HG03060 (cell line): ENCODE measurements at regions not wholly inside any gene's neighbourhood (a gene's known extent, or its start where the extent isn't known, plus 50 kb on each side); places are given as distances from the start of the nearest gene placed in this dataset.

Experiments used
- ATAC-seq: cut with Tn5 transposase; IDR thresholded peaks from one replicate; pipeline ENCODE4 v1.9.1; 2021; ENCODE audit warnings: low read depth, moderate number of reproducible peaks; ENCODE audit not compliant: unreplicated experiment

DNA sequence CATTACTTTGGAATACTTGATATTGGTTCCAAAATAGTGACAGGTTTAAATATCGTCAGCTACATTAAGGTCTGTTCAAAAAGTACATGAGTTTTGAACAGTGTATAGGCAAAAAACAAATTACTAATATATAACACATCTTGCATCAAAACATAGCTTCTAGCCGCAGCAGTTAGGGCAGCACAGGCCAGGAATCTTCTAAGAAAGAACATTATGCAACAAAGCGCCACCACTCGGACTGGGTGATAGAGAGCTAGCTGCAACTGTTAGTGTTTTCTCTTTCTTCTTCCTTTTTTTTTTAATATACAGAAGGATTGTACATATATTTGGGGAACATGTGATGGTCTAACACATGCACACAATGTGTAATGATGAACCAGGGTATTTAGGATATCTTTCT is 504.5 kb downstream of the NR2F1-AS1 start:
- ATAC-seq: no peak

DNA sequence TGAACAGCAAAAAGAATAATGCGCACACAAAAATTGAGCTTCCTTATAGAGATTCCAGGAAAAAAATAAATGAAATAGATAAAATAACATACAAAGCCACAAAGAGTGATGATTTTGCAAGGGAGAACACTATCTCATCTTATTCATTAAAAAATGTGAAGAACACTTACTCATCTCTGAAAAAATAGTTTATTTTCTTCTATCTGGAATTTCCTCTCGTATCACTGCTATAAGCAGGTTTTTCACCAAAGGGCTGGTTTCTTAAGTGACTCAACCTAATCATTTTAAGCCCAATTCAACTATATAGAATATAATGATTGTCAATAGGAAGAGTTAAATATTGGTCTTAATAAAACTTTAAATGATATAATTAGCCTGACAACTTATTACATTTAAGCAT is 504.9 kb downstream of the NR2F1-AS1 start:
- no peak for ATAC-seq

DNA sequence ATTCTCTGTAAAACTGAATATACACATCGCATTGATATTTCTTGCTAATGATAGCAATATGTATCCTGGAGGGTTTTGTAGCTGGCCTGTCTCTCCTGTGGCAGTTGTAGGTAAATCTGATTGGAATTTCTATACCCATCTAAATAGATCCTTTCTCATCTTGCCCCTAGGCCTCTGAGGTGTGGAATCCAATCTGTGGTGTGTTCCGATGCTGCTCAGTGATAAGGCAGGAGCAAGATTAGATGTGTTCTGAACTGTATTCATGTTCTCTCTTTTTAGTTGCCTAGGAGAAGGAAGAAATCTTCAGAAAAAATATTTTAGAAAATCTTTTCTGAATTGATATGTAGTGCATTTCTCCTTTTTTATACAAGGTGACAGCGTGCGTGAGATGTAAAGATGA is 507.5 kb downstream of the NR2F1-AS1 start:
- ATAC-seq: no peak

GRCh38 chr5:93072831-93073459 is 508.1 kb downstream of the NR2F1-AS1 start:
- no peak for ATAC-seq

GRCh38 chr5:93071710-93072109 is 509.3 kb downstream of the NR2F1-AS1 start:
- ATAC-seq: no peak

GRCh38 chr5:93070938-93071337 is 510.1 kb downstream of the NR2F1-AS1 start:
- no peak for ATAC-seq

DNA sequence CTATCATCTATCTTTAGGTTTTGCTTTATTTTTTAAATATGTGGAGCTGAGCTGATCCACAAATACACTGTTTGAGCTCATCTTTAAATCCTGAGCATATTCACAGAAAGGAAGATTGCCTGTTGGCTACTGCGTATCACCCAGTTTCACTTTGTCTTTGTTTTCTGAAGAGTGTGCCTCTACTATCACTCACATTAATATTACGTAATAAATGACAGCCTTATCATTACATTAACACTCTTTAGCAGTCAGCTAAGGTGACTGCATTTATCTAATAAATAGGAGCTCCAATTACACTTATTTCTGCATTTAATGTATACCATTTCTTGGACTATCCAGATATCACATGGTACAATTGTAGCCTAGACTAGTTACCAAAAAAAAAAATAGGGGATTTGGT is 511.7 kb downstream of the NR2F1-AS1 start:
- ATAC-seq: no peak

- ATAC-seq: no peak
These were observed 518.5 kb downstream of the NR2F1-AS1 start for GRCh38 chr5:93062548-93062947.

DNA sequence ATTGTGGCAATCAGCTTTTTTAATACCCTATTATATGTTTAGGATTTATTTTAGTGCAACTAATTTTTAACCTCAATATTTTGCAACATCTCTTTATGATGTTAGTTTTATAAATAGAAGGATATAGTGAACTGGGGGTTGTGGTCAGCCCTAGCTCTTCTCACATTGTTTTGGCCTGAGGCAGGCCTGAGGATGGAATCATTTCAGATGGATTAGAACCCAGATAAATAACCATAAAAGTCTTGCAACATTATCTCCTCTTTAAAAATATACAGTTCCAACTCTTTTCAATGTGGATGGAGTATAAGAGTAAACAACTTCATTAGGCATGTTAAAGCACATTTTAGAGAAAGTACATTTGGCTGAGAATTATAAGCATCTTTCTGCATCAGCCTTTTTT is 522.7 kb downstream of the NR2F1-AS1 start:
- ATAC-seq: no peak

DNA sequence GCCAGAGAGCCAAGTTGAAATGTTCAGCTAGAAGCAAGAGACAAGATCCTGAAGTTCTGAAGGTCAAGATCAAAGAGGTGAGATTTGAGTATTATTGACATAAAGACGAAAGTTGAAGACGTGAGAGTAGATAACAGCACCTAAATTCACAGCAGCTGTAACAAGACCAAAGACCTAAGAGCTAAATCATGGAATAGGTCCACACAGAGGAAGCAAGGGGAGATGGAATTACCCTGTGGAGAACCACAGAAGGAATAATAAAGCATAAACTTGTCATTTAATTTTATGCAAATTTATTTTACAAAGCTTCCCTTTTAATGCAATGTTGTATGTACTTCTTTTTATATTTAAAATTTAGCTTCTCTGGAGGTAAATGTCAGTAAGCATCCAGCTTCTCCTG is 523.7 kb downstream of the NR2F1-AS1 start:
- ATAC-seq: no peak

- no peak for ATAC-seq
These were observed 525.0 kb downstream of the NR2F1-AS1 start for GRCh38 chr5:93055971-93056370.

DNA sequence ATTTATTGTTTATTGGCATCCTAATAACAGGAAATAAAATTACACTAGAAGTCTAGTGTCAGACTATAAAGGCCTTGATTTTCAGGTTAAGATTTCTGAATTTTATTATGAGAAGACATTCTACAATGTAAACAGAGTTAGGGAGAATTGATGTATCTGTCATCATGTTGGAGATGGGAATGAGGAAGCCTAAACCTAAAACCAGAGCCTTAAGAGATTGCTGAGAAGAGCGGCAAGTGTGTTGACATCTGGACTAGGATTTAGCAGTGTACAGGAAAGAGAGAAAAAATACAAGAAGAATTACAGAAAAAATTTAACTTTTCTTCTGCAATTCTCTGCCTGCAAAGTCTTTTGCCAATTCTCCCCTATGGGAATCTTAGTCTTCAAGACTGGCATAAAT is 525.5 kb downstream of the NR2F1-AS1 start:
- no peak for ATAC-seq

- no peak for ATAC-seq
These were observed 526.4 kb downstream of the NR2F1-AS1 start for GRCh38 chr5:93054424-93055163.

- ATAC-seq: no peak
These were observed 527.2 kb downstream of the NR2F1-AS1 start for GRCh38 chr5:93053825-93054224.

DNA sequence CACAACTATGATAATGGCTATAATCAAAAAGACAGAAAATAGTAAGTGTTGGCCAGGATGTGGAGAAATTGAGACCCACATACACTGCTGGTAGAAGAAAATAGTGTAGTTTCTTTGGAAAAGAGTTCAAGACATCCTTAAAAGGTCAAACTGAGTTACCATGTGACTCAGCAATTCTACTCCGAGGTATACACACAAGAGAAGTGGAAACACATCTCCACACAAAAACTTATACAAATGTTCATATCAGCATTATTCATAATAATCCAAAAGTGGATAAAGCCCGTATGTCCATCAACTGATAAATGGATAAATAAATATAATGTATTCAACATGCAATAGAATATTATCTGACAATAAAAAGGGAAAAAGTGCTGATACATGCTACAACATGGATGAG is 532.2 kb downstream of the NR2F1-AS1 start:
- ATAC-seq: no peak

DNA sequence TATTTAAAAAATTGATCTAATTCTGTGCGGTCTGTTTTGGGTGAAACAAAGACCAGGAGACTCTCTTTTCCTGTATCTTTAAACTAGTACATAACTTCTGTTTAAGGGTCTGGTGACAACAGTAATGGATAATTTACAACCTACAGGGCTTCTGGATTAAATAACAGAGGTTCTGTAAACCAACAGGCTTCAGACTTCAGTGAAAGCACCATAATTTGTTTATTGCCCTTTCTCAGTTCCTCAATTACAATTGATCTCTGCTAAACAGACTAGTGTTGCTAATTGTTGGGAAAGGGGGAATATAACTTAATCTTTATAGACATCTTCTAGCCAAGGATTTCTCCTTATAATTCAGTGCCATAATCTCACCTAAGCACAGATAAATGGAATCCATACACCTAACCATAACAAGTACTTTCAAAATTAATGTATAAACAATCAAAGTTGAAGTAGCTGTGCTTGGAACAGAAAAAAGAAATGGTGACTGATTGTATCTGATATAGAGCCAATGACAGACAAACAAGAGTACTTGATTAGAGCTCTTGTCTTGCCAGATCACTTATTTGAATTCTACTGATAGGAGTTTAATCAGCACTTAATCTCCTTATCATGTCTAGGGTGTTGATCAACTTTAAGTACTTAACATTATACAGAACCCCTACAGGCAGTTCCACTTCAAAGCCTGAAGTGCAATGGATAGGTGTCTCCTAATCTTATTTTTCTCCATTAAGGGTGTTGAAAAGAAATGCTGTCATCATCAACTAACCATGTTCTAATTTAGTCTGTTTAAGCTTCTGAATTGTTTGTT is 536.0 kb downstream of the NR2F1-AS1 start:
- no peak for ATAC-seq

DNA sequence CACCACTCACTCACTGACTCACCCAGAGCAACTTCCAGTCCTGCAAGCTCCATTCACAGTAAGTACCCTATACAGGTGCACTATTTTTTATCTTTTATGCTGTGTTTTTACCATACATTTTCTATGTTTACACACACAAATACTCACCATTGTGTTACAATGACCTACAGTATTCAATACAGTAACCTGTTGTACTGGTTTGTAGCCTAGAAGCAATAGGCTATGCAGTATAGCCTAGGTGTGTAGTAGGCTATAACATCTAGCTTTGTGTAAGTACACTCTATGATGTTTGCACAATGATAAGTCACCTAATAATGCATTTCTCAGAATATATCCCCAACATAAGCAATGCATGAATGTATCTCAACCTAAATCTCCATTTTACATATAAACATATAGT is 541.1 kb downstream of the NR2F1-AS1 start:
- no peak for ATAC-seq

GRCh38 chr5:93034621-93035590 is 546.1 kb downstream of the NR2F1-AS1 start:
- ATAC-seq: no peak

GRCh38 chr5:93022796-93023447 is 558.1 kb downstream of the NR2F1-AS1 start:
- no peak for ATAC-seq

- ATAC-seq: no peak
These were observed 558.8 kb downstream of the NR2F1-AS1 start for GRCh38 chr5:93022211-93022610.
